ENCODE measurements at regions not wholly inside any gene's neighbourhood (a gene's known extent, or its start where the extent isn't known, plus 50 kb on each side); places are given as distances from the start of the nearest gene placed in this dataset.
"Not testable (repeated sequence)": the region's sequence is repeated elsewhere in the genome, so short reads cannot be mapped to it uniquely, and the experiment has no call there.

DNA sequence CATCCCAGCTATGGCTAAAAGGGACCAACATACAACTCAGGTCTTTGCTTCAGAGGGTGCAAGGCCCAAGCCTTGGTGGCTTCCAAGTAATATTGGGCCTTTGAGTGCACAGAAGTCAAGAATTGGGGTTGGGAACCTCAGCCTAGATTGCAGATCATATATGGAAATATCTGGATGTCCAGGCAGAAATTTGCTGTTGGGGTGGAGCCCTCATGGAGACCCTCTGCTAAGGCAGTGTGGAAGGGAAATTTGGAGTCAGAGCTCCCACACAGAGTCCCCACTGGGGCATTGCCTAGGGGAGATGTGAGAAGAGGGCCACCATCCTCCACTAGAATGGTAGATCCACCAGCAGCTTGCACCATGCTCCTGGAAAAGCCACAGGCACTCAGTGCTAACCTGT, 123.5 kb downstream of the PRL start:
- TF ChIP-seq, protein P1, sequence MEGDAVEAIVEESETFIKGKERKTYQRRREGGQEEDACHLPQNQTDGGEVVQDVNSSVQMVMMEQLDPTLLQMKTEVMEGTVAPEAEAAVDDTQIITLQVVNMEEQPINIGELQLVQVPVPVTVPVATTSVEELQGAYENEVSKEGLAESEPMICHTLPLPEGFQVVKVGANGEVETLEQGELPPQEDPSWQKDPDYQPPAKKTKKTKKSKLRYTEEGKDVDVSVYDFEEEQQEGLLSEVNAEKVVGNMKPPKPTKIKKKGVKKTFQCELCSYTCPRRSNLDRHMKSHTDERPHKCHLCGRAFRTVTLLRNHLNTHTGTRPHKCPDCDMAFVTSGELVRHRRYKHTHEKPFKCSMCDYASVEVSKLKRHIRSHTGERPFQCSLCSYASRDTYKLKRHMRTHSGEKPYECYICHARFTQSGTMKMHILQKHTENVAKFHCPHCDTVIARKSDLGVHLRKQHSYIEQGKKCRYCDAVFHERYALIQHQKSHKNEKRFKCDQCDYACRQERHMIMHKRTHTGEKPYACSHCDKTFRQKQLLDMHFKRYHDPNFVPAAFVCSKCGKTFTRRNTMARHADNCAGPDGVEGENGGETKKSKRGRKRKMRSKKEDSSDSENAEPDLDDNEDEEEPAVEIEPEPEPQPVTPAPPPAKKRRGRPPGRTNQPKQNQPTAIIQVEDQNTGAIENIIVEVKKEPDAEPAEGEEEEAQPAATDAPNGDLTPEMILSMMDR (IDR thresholded peaks at IDR 0.05; ENCODE audit: low read depth, low read length, poor library complexity, severe bottlenecking): no peak
- no peak for TF ChIP-seq EZH2phosphoT487 (IDR thresholded peaks at IDR 0.05; ENCODE audit: borderline replicate concordance, low read length)

DNA sequence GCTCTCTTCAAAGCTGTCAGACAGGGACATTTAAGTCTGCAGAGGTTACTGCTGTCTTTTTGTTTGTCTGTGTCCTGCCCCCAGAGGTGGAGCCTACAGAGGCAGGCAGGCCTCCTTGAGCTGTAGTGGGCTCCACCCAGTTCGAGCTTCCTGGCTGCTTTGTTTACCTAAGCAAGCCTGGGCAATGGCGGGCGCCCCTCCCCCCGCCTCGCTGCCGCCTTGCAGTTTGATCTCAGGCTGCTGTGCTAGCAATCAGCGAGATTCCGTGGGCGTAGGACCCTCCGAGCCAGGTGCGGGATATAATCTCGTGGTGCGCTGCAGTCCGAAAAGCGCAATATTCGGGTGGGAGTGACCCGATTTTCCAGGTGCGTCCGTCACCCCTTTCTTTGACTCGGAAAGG, 116.6 kb downstream of the PRL start:
- H3K27ac ChIP-seq (ENCODE audit: low read depth, low read length); H3F3A ChIP-seq (ENCODE audit: control insufficient read depth, insufficient read depth); H3K79me2 ChIP-seq (ENCODE audit: control insufficient read depth, low read length); H3K4me2 ChIP-seq (ENCODE audit: low read length); H3K36me3 ChIP-seq (ENCODE audit: control insufficient read depth, low read length); H3K4me1 ChIP-seq (ENCODE audit: control insufficient read depth, low read length); H3K9me3 ChIP-seq (ENCODE audit: control insufficient read depth, insufficient read depth, low read length); H4K20me1 ChIP-seq (ENCODE audit: control insufficient read depth, insufficient read depth, low read depth, low read length); H3K27me3 ChIP-seq (ENCODE audit: control insufficient read depth, low read length); H3K4me3 ChIP-seq (ENCODE audit: low read length); H3K9me2 ChIP-seq (replicated peaks; ENCODE audit: control insufficient read depth, low read length): not testable (repeated sequence)

More for the DNA sequence above, 123.5 kb downstream of the PRL start:
- H3F3A ChIP-seq (ENCODE audit: control insufficient read depth, insufficient read depth): no peaks in the 10 kb centered on the region
- no peaks in the 10 kb centered on the region for H3K36me3 ChIP-seq (ENCODE audit: control insufficient read depth, low read length)
- H4K20me1 ChIP-seq (ENCODE audit: control insufficient read depth, insufficient read depth, low read depth, low read length): no peaks in the 10 kb centered on the region
- H3K27me3 ChIP-seq (ENCODE audit: control insufficient read depth, low read length): no peaks in the 10 kb centered on the region
- no peaks in the 10 kb centered on the region for H3K9me2 ChIP-seq (replicated peaks; ENCODE audit: control insufficient read depth, low read length)
- peaks cover 12% of the 10 kb centered on the region; the same call in 1 of the 2 replicates for H3K9me3 ChIP-seq (ENCODE audit: control insufficient read depth, insufficient read depth, low read length)
- no peaks in the 10 kb centered on the region for H3K79me2 ChIP-seq (ENCODE audit: control insufficient read depth, low read length)
- no peak overlapping the region for H3K4me3 ChIP-seq (ENCODE audit: low read length)
- no peak overlapping the region for H3K4me2 ChIP-seq (ENCODE audit: low read length)
- no peaks in the 10 kb centered on the region for H3K4me1 ChIP-seq (ENCODE audit: control insufficient read depth, low read length)
- H3K27ac ChIP-seq (ENCODE audit: low read depth, low read length): no peak overlapping the region

DNA sequence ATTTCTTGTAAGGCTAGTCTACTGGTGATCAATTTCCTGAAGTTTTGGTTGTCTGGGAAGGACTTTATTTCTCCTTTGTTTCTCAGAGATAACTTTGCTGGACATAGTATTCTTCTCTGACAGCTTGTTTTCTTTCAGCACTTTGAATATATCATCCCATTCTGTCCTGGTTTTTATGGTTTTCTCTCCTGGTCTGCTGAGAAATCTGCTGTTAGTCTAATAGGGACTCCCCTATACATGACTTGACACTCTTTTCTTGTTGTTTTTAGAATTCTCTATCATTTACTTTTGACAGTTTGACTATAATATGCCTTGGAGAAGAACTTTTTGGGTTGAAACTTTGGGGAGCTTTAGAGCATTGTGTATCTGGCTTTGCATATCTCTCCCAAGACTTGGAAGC, 112.5 kb downstream of the PRL start:
- H3K4me2 ChIP-seq (ENCODE audit: low read length): no peak overlapping the region

DNA sequence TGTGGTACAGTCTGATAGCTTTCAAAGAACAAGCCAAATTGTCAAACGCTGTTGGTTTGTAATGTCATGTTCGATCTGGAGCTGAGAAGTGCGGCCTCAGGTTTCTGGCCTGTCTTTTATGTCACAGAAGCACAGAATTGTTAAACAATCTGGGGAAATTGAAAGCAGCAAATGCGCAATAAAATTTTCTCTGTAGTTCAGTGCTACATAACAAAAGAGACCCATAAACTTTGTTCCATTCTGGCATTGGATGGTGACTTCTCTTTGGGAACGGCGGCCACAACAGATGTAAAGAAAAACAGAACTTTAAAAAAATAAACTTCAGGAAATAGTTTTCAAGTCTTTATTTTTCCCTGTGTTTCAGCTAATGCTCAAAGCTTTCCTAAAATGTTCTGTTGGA, 106.9 kb downstream of the PRL start:
- no peaks in the 10 kb centered on the region for H3K36me3 ChIP-seq (ENCODE audit: control insufficient read depth, low read length)
- H3K9me3 ChIP-seq (ENCODE audit: control insufficient read depth, insufficient read depth, low read length): no peaks in the 10 kb centered on the region
- no peak overlapping the region for H3K4me3 ChIP-seq (ENCODE audit: low read length)
- no peaks in the 10 kb centered on the region for H3K79me2 ChIP-seq (ENCODE audit: control insufficient read depth, low read length)
- no peaks in the 10 kb centered on the region for H3F3A ChIP-seq (ENCODE audit: control insufficient read depth, insufficient read depth)
- H4K20me1 ChIP-seq (ENCODE audit: control insufficient read depth, insufficient read depth, low read depth, low read length): no peaks in the 10 kb centered on the region
- TF ChIP-seq, protein P1 (IDR thresholded peaks at IDR 0.05; ENCODE audit: low read depth, low read length, poor library complexity, severe bottlenecking): no peak
- TF ChIP-seq EZH2phosphoT487 (IDR thresholded peaks at IDR 0.05; ENCODE audit: borderline replicate concordance, low read length): no peak
- no peak overlapping the region for H3K4me2 ChIP-seq (ENCODE audit: low read length)
- no peaks in the 10 kb centered on the region for H3K27me3 ChIP-seq (ENCODE audit: control insufficient read depth, low read length)
- H3K27ac ChIP-seq (ENCODE audit: low read depth, low read length): no peak overlapping the region
- 0 out of 2 replicates have a peak, but pooled peaks cover 5% of the 10 kb centered on the region for H3K4me1 ChIP-seq (ENCODE audit: control insufficient read depth, low read length)
- no peaks in the 10 kb centered on the region for H3K9me2 ChIP-seq (replicated peaks; ENCODE audit: control insufficient read depth, low read length)

More for the DNA sequence above, 112.5 kb downstream of the PRL start:
- Histone ChIP-seq H3K27me3 (ENCODE audit: control insufficient read depth, low read length) (no peaks in the 10 kb centered on the region), H3F3A (ENCODE audit: control insufficient read depth, insufficient read depth) (no peaks in the 10 kb centered on the region), H3K27ac (ENCODE audit: low read depth, low read length) (no peak overlapping the region), H3K4me3 (ENCODE audit: low read length) (no peak overlapping the region), H3K36me3 (ENCODE audit: control insufficient read depth, low read length) (no peaks in the 10 kb centered on the region), H3K9me3 (ENCODE audit: control insufficient read depth, insufficient read depth, low read length) (no peaks in the 10 kb centered on the region), H3K79me2 (ENCODE audit: control insufficient read depth, low read length) (no peaks in the 10 kb centered on the region), H3K9me2 (replicated peaks; ENCODE audit: control insufficient read depth, low read length) (no peaks in the 10 kb centered on the region), H4K20me1 (ENCODE audit: control insufficient read depth, insufficient read depth, low read depth, low read length) (no peaks in the 10 kb centered on the region), H3K4me1 (ENCODE audit: control insufficient read depth, low read length) (no peaks in the 10 kb centered on the region)
- no peak for TF ChIP-seq EZH2phosphoT487 (IDR thresholded peaks at IDR 0.05; ENCODE audit: borderline replicate concordance, low read length)
- TF ChIP-seq, protein P1 (IDR thresholded peaks at IDR 0.05; ENCODE audit: low read depth, low read length, poor library complexity, severe bottlenecking): no peak

Measured in DOHH2 (cell line).